Inferior parietal cortex (tissue), 1 donor: ENCODE measurements at regions not wholly inside any gene's neighbourhood (a gene's known extent, or its start where the extent isn't known, plus 50 kb on each side); places are given as distances from the start of the nearest gene placed in this dataset.

ENCODE experiments used
- DNase-seq: peaks from one replicate; pipeline ENCODE4 v3.0.0-alpha.2; 2016; ENCODE audit errors: extremely low spot score

- DNase-seq: no peak
Measured at GRCh38 chr2:67660015-67660602, 263.0 kb downstream of the ETAA1 start.

DNA sequence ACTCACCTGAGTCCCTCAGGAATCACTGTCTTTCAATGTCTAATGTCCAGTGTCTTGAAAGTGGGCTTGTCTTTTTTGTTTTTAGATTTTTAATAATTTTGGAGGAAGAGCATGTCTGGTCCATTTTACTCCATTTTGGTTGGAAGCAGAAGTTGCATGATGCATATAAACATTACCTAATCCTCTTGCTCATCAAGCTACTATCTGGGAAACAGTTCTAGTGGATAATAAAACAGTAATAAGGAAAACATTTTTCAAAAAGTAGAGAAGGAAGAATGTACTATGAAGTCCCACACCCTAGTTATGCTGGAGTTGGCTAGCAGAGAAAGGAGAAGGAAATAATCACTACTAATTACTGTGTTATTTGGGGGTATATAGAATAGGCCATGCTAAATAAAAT is 263.7 kb downstream of the ETAA1 start:
- no peak for DNase-seq

GRCh38 chr2:67662222-67662621 is 265.1 kb downstream of the ETAA1 start:
- no peak for DNase-seq

DNA sequence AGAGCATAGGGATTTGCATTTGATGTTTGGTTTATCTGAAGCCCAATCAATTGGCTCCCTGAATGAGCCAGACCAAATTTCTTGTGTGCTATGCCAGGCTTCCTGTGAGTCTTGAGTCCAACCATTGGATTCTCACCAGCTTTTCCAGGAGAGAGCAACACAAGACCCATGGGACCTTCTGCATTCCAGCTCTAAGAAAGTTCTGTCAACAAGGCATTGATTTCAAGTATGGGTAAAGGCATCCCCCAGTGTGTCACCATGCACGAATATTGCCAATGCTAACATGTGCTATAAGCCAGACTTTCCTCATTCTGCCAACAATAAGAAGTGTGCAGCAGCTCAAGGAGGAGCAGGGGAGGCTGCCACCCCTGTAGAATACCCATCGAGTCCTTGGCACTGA is 266.6 kb downstream of the ETAA1 start:
- DNase-seq: no peak

DNA sequence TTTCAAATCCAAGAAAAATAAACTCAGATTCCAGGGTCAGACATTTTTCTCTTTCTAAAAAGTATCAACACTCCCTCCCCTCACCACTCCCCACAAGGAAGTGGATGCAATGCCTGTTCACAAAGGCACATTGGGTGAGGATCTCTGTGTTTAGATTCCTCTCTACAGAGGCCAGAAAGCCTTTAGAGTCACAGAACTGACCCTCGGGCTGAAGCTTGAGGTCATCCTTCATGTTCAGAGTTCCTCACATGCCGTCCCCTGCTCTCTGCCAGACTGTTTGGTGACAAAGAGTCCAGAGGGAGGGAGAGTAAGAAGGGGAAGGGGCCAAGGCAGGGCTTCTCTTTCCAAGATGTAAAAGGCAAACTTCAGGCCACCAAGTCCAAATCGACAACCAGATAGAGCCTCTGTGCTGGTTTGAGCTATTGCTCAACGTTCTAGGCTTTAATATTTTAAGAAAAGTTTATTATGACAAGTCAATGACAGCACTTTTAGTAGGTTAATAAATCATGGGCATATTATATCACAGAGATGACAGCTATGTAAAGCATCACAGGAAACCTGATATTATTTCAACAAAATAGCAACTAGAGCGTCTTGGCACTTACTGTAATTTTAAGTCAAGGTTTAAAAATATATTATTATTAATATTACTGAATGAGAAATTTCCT is 269.4 kb downstream of the ETAA1 start:
- no peak for DNase-seq

DNA sequence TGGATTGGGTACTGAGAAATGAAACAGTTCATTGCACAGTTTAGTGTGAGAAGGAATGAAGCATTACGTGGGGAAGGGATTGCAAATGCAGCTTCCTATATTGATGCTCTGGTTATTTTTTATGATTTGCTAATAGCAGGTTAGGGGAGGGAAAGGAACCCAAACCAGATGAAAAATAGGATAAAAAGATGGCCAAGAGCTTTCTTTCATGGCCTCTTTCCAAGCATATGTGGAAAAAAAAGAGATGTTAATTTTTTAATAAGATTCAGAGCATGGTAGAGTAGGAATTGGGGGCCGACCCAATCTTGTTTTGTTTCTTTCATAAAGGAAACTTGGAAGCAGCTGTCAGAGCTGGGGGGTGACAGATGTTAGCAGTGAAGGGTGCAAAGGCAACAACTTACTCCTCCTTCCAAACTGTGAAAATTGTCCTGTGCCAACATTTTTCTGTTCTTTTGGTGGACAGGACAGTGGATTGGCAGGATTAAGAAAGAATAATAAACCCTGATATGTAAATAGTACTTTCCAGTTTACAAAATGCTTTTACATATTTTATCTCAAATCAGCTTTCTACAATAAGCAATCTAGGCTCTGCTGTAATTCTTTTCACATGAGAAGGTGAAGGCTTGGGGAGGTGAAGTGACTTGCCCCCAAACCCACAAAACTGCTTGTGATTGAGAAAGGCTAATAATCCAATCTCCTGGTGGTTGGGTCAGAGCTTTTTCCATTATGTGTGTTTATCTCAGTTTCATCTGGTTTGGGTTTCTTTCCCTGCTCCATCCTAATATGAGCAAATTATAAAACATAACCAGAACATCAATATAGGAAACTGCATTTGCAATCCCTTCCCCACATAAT is 270.1 kb downstream of the ETAA1 start:
- no peak for DNase-seq

GRCh38 chr2:67668538-67668937 is 271.4 kb downstream of the ETAA1 start:
- DNase-seq: no peak

DNA sequence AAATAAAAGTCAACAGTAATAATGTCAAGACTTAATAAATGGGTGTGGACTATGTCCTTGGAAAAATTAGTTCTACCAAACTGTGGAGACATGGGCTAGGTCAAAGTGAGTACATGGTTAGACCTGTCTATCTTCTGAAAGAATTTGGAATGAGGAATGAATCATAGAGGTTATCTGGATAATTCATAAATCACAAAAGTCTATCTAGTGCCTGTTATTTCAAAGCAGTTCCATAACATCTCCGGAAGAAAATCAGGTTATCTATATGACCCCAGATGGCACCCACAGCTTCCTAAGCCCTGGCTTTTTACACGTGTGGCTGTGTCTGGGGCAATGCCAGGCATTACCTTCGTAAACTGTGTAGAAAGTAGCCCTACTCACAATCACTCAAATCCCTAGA is 272.0 kb downstream of the ETAA1 start:
- DNase-seq: no peak

DNA sequence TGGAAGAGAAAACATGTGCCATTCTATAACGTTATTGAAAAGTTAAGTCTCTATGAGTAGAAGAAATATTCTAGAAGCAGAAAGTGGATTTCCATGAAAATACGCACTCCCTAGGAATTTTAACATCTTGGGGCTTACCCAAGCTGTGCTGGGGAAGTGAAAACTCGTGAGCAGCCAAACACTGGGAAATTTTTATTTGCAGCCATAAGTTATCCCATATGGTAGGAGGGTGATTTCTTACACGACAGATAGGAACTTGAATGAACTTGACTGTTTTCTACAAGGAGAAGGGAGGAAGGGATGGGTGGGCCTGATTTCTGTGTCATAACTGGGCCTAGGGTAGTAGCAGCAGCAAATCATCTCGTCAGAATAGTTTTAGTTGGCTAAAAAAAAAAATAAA is 272.6 kb downstream of the ETAA1 start:
- DNase-seq: no peak

DNA sequence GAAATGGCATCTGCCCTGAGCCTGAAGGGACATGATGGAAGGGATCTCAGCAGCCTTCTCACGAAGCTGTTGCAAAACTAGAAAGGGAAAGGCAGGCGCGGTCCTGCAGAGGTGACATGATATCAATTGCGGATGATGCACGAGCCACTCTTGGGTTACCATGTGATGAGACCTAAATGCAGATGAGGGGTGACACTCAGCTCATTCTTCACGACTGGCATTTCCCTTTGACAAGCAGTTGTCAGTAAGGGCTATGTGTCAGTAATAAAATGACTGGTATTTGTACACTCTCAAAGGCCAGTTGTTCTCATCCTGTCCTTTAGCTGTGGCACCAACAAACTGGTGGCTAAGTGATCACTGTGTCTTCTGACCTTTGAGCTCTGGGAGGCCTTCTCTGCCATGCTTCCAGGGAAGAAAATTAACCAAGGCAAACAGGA is 273.6 kb downstream of the ETAA1 start:
- DNase-seq: no peak

DNA sequence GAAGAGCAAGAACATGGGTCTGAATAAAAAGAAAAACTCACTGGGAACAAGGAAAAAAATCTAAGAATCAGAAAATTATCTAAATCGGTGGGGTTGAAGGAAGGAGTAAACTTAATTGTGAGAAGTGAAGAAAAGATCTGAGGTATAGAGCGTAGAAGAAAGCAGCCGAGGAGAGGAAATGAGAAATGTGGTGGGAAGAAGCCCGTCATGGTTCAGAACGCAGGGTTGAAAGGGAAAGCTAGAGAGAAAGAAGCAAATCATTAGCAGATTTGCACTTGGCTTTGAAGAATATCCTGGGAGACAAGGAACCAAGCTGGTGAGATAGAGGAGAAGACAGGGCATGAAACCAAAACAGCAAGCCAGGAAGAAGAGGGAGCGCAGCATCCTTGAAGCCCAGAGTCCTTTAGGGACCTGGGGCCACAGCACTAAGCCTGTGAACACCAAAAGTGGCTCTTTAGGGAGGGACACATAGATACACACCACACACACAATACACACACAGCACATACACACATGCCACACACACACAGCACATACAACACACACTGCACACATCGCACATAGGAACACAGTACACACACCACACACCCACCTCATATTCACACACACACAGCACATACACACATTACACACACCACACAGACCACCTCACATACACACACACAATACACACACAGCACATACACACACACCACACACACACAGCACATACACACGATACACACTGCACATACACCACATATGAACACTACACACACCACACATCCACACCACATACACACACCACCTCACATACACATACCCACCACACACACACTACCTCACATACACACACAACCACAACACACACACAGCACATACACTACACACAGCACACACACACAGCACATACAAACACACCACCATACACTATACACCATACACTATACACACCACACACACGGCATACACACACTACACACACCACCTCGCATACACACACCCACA is 274.6 kb downstream of the ETAA1 start:
- no peak for DNase-seq

GRCh38 chr2:67674668-67675067 is 277.5 kb downstream of the ETAA1 start:
- DNase-seq: no peak

DNA sequence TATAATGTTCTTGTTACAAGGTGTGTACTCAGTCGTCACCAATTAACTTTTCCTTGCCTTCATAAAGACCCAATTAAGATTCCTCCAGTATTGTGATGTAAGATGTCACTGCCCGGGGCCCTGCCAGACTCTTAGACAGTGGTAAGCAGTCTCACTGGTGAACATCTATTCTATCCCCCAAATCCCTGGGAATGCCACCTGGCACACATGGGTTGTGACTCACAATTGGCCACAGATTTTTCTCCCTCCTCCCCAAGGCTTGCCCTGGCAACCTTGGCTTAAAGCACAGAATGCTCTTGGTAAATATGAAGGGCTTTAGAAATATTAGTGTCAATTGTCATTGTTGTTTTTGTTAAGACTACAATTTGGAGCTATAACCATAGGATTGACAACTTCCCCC is 287.9 kb downstream of the ETAA1 start:
- DNase-seq: no peak

- DNase-seq: no peak
Measured at GRCh38 chr2:67686254-67686653, 289.1 kb downstream of the ETAA1 start.

DNA sequence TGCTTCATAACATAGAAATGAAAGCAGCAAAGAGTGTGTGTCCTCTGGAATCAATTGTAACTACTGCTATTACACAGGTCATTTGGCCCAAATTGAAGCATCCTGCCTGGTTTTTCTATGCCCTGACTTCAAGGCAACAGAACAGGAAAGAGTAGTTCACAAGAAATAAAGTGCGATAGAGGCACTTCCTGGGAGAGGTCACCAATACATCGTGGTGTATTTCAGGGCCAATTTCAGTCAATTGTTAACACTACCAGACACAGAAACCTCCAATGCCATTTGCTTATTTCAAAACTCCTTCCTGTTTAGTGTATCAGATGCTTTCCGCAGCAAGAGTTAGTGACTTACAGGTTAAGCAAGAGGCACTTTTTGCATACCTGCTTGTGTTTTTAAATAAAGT is 292.1 kb downstream of the ETAA1 start:
- DNase-seq: no peak

DNA sequence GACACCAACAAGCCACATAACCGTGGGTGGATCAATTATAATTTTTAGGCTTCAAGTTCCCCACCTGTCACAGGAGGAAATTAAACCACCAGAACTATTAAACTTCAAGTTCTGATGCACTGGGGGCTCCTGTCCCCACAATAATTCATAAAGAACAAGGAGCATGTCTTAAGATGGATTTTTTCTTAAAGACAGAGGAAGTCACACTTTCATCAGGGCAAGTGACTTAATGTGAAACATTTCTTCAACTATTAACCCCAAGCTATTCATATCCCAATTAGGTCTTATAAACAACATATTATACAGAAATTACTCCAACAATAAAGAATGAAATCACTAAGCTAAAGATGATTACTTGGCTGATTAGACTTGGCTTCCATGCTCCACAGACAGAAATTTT is 292.5 kb downstream of the ETAA1 start:
- DNase-seq: no peak

DNA sequence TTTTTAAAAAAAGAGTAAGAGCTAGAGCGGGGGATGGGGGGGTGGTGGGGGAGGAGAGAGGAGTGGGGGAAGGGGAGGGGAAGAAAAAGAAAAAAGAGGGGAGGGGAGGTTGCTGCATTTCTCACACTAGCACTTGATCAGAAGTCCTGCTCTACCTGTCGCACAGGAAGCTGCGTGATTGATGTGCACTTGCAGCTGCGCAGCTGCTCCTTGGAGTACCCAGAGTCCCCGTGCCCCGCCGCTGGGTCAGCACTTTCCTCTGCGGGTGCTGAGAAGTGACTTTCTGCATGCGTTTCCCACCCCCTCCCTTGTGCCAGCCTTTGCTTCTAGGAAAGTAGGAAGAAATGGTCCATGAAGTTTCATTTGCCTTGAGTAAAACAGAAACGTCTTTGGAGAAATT is 297.3 kb downstream of the ETAA1 start:
- no peak for DNase-seq

DNA sequence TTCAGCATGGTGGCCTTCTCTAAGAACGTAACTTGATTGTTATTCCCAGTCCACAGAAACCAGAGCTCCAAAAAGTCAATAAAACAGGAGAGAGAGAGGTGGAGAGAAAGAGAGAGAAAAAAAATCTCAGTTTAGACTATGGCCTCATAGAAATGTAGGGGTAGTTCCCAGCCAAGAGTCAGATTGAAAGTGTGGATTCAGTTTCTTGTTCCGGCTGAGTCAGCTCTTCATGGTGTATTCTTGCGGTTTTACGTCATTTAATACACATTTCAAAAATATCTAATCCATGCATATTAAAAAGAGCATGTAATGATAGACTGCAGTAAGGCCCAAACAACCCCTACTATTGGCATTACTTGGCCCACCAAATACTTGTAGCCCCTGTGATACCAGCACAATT is 303.9 kb downstream of the ETAA1 start:
- DNase-seq: no peak

DNA sequence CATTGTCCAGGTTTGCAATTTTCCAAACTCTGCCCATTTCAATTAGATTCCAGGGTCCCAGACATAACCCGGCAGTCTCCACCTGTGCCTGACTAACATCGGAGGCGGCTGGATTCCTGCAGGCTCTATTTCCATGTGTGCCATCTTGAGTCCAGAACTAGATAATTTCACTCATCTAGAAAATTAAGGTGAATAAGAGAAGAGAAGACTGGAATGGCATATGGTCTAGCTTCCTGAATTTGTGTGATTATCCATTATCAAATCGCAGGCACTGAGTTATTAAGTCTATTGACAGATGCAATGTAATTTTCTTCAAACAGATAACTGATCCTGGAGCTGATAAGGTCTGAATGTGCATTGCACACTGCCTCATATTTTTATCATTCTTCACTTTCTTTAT is 305.2 kb downstream of the ETAA1 start:
- no peak for DNase-seq

- no peak for DNase-seq
Measured at GRCh38 chr2:67702937-67703336, 305.8 kb downstream of the ETAA1 start.

GRCh38 chr2:67706082-67706481 is 308.9 kb downstream of the ETAA1 start:
- no peak for DNase-seq

DNA sequence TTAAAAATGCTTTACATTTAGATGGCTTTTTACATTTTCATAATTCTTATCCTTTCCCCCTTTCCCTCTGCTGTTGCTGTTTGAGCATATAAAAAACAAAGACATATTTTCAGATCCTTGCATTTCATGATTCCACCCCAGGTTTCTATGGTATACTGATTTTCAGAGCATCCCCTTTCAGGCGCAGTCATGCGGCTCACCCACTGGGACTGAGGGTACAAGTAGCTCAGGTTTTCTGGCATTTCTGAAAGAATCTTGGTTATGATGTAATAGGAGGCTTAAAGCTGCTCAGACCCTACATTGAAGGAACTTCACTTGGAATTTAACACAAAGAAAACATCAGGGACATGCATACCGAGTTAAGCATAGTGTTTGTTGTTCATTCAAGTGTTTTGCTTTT is 310.8 kb downstream of the ETAA1 start:
- DNase-seq: no peak
